H9 (cell line): ENCODE measurements at regions not wholly inside any gene's neighbourhood (a gene's known extent, or its start where the extent isn't known, plus 50 kb on each side); places are given as distances from the start of the nearest gene placed in this dataset.
"Not testable (repeated sequence)": the region's sequence is repeated elsewhere in the genome, so short reads cannot be mapped to it uniquely, and the experiment has no call there.

ENCODE experiments used
- DNase-seq: peaks from one replicate; pipeline ENCODE4 v3.0.0-alpha.2; 2017
- H2AFZ ChIP-seq: one replicate; pipeline ENCODE4 v1.6.1; 2013; ENCODE audit warnings: mild to moderate bottlenecking, low read length, control low read depth, moderate library complexity
- H2AK5ac ChIP-seq: 2 replicates; pipeline ENCODE4 v1.6.1; 2013; ENCODE audit warnings: low read length, control low read depth, mixed read lengths; ENCODE audit not compliant: insufficient read length
- H2BK120ac ChIP-seq: one replicate; pipeline ENCODE4 v1.6.1; 2013; ENCODE audit warnings: low read depth, mild to moderate bottlenecking, low read length, control low read depth, inconsistent platforms; ENCODE audit not compliant: poor library complexity, severe bottlenecking
- H2BK12ac ChIP-seq: 2 replicates; pipeline ENCODE4 v1.6.1; 2013; ENCODE audit warnings: low read length, control low read depth, mixed read lengths, low read depth; ENCODE audit not compliant: insufficient read length
- H2BK15ac ChIP-seq: 2 replicates; pipeline ENCODE4 v1.6.1; 2013; ENCODE audit warnings: low read depth, low read length, control low read depth
- H2BK20ac ChIP-seq: one replicate; pipeline ENCODE4 v1.6.1; 2013; ENCODE audit warnings: low read depth, mild to moderate bottlenecking, low read length, control low read depth, inconsistent platforms; ENCODE audit not compliant: poor library complexity, severe bottlenecking
- H2BK5ac ChIP-seq: 2 replicates; pipeline ENCODE4 v1.6.1; 2013; ENCODE audit warnings: low read length, control low read depth, mixed read lengths; ENCODE audit not compliant: insufficient read length
- H3K14ac ChIP-seq: 2 replicates; pipeline ENCODE4 v1.6.1; 2013; ENCODE audit warnings: low read length, control low read depth; ENCODE audit not compliant: insufficient read depth
- H3K18ac ChIP-seq: 2 replicates; pipeline ENCODE4 v1.6.1; 2013; ENCODE audit warnings: low read depth, mild to moderate bottlenecking, mixed read lengths, low read length, control low read depth; ENCODE audit not compliant: insufficient read length
- H3K23ac ChIP-seq: 2 replicates; pipeline ENCODE4 v1.6.1; 2013; ENCODE audit warnings: low read length, control low read depth, mixed read lengths, low read depth; ENCODE audit not compliant: insufficient read length
- H3K23me2 ChIP-seq: 2 replicates; pipeline ENCODE4 v1.6.1; 2013; ENCODE audit warnings: low read depth, mild to moderate bottlenecking, mixed read lengths, low read length, control low read depth; ENCODE audit not compliant: insufficient read length, poor library complexity, severe bottlenecking
- H3K27ac ChIP-seq: 2 replicates; pipeline ENCODE4 v1.5.1; 2013; ENCODE audit warnings: low read length, control low read depth, mixed read lengths, low read depth; ENCODE audit not compliant: insufficient read length
- H3K27me3 ChIP-seq: 2 replicates; pipeline ENCODE4 v1.6.1; 2013; ENCODE audit warnings: low read length, control low read depth, inconsistent platforms; ENCODE audit not compliant: insufficient read depth
- H3K4ac ChIP-seq: 2 replicates; pipeline ENCODE4 v1.6.1; 2013; ENCODE audit warnings: low read depth, mild to moderate bottlenecking, control low read depth, inconsistent platforms, low read length, moderate library complexity
- H3K4me1 ChIP-seq: 2 replicates; pipeline ENCODE4 v1.6.1; 2013; ENCODE audit warnings: low read length, control low read depth, inconsistent platforms; ENCODE audit not compliant: insufficient read depth
- H3K4me2 ChIP-seq: 2 replicates; pipeline ENCODE4 v1.6.1; 2013; ENCODE audit warnings: low read length, control low read depth, mixed read lengths; ENCODE audit not compliant: insufficient read length, insufficient read depth
- H3K56ac ChIP-seq: 2 replicates; pipeline ENCODE4 v1.6.1; 2013; ENCODE audit warnings: low read depth, mild to moderate bottlenecking, mixed read lengths, low read length, control low read depth; ENCODE audit not compliant: insufficient read length
- H3K79me1 ChIP-seq: 2 replicates; pipeline ENCODE4 v1.6.1; 2013; ENCODE audit warnings: low read depth, mild to moderate bottlenecking, moderate library complexity, low read length, control low read depth, inconsistent platforms; ENCODE audit not compliant: insufficient read depth, poor library complexity, severe bottlenecking
- H3K79me2 ChIP-seq: 2 replicates; pipeline ENCODE4 v1.6.1; 2013; ENCODE audit warnings: low read length, control low read depth, inconsistent platforms; ENCODE audit not compliant: insufficient read depth
- H3K9ac ChIP-seq: 2 replicates; pipeline ENCODE4 v1.6.1; 2013; ENCODE audit warnings: low read length, control low read depth, mixed read lengths; ENCODE audit not compliant: insufficient read length; ENCODE audit errors: extremely low read depth
- H3K9me3 ChIP-seq: one replicate; pipeline ENCODE4 v1.6.1; 2013; ENCODE audit warnings: low read depth, low read length, inconsistent platforms; ENCODE audit not compliant: control insufficient read depth
- H3T11ph ChIP-seq: one replicate; pipeline ENCODE4 v1.6.1; 2013; ENCODE audit warnings: mild to moderate bottlenecking, low read length, control low read depth, inconsistent platforms
- H4K20me1 ChIP-seq: one replicate; pipeline ENCODE4 v1.6.1; 2013; ENCODE audit not compliant: control insufficient read depth, insufficient read length, insufficient read depth
- H4K5ac ChIP-seq: 2 replicates; pipeline ENCODE4 v1.6.1; 2013; ENCODE audit warnings: low read depth, mild to moderate bottlenecking, mixed read lengths, low read length, control low read depth; ENCODE audit not compliant: insufficient read length
- H4K8ac ChIP-seq: replicated peaks from 2 replicates; pipeline ENCODE4 v1.6.1; 2013; ENCODE audit warnings: low read length, control low read depth, mixed read lengths, low read depth; ENCODE audit not compliant: insufficient read length
- H4K91ac ChIP-seq: 2 replicates; pipeline ENCODE4 v1.6.1; 2013; ENCODE audit warnings: low read depth, mild to moderate bottlenecking, moderate library complexity, mixed read lengths, low read length, control low read depth; ENCODE audit not compliant: insufficient read length
- H3K27ac Mint-ChIP-seq, 3 experiments: 2 replicates in 2 of 3; 3 replicates in 1 of 3; pipeline ENCODE4 v1.8.0; 2020 to 2021; ENCODE audit warnings: mixed read lengths in 3 of 3, mild to moderate bottlenecking in 1 of 3, moderate library complexity in 1 of 3
- H3K27me3 Mint-ChIP-seq: 2 replicates; pipeline ENCODE4 v1.8.0; 2021; ENCODE audit warnings: low read depth, mild to moderate bottlenecking, moderate library complexity, mixed read lengths
- H3K36me3 Mint-ChIP-seq, 3 experiments: 2 replicates in 2 of 3; 3 replicates in 1 of 3; pipeline ENCODE4 v1.8.0; 2020 to 2021; ENCODE audit warnings: low read depth in 3 of 3, mixed read lengths in 3 of 3; ENCODE audit not compliant: insufficient read depth in 1 of 3
- H3K4me1 Mint-ChIP-seq, 2 experiments: 2 replicates each; pipeline ENCODE4 v1.8.0; 2020; ENCODE audit warnings: mixed read lengths in 2 of 2
- H3K4me3 Mint-ChIP-seq, 2 experiments: 2 replicates in 1 of 2; 3 replicates in 1 of 2; pipeline ENCODE4 v1.8.0; 2020 to 2021; ENCODE audit warnings: mild to moderate bottlenecking in 2 of 2, mixed read lengths in 2 of 2, moderate library complexity in 1 of 2
- H3K9me3 Mint-ChIP-seq, 2 experiments: 2 replicates in 1 of 2; 3 replicates in 1 of 2; pipeline ENCODE4 v1.8.0; 2020; ENCODE audit warnings: mild to moderate bottlenecking in 2 of 2, mixed read lengths in 2 of 2, moderate library complexity in 1 of 2
- WGBS: extraction: QIAGEN DNeasy Blood & Tissue Kit; methylation state at CpG from one replicate; pipeline ENCODE4 v1.1.7; 2013; ENCODE audit warnings: missing lambda C conversion rate, low lambda C conversion rate, mixed read lengths; ENCODE audit not compliant: insufficient read length; ENCODE audit errors: extremely low coverage; 5-methylcytosine and 5-hydroxymethylcytosine counted together

DNA sequence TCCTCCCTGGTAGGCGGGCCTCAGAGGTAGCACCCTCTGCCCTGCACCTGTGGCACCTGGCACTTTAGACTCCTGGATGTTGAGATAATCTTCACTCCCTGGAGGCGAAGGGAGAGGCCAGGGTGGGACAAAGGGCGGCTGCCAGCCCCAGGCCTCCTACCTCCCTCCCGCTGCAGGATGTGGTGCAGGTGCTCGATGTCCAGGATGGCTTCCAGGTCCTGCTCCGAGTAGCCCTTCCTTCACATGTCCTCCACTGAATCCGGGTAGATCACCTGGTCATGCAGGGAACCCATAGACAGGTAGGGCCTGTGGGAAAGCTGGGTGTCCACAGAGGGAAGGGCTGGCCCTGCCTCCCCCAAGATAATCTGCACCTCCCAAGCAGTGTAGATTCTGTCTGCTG lies 1075.6 kb downstream of the RPIA start:
- H2BK15ac ChIP-seq, H3K4me2 ChIP-seq, H3K18ac ChIP-seq, H3K27ac Mint-ChIP-seq, H3K79me2 ChIP-seq, H3K4me1 ChIP-seq, H3K9ac ChIP-seq, H4K8ac ChIP-seq, H4K91ac ChIP-seq, H3K4ac ChIP-seq, H3K56ac ChIP-seq, H3K27me3 ChIP-seq, H4K5ac ChIP-seq, H3T11ph ChIP-seq, H3K4me3 Mint-ChIP-seq, H2BK20ac ChIP-seq, H2AFZ ChIP-seq, H4K20me1 ChIP-seq, H3K79me1 ChIP-seq, H2BK12ac ChIP-seq, H2BK5ac ChIP-seq, H2BK120ac ChIP-seq, H2AK5ac ChIP-seq, H3K4me1 Mint-ChIP-seq, H3K23me2 ChIP-seq, H3K27me3 Mint-ChIP-seq, H3K23ac ChIP-seq, H3K27ac ChIP-seq, H3K14ac ChIP-seq: not testable (repeated sequence)
- peaks cover 92 to 94% of the 10 kb centered on the region in 2 experiments for H3K9me3 Mint-ChIP-seq
- peaks cover 30 to 53% (median 45%) of the 10 kb centered on the region in 3 experiments for H3K36me3 Mint-ChIP-seq
- peaks cover 69% of the 10 kb centered on the region for H3K9me3 ChIP-seq
- peak; percentile 21 for DNase-seq
- WGBS: no CpG with 5 or more reads among the region's 7 CpGs
